H9 (cell line): ENCODE measurements at regions not wholly inside any gene's neighbourhood (a gene's known extent, or its start where the extent isn't known, plus 50 kb on each side); places are given as distances from the start of the nearest gene placed in this dataset.

Experiments
- DNase-seq: peaks from one replicate; pipeline ENCODE4 v3.0.0-alpha.2; 2017
- H2AFZ ChIP-seq: one replicate; pipeline ENCODE4 v1.6.1; 2013; ENCODE audit warnings: mild to moderate bottlenecking, low read length, control low read depth, moderate library complexity
- H2AK5ac ChIP-seq: 2 replicates; pipeline ENCODE4 v1.6.1; 2013; ENCODE audit warnings: low read length, control low read depth, mixed read lengths; ENCODE audit not compliant: insufficient read length
- H2BK120ac ChIP-seq: one replicate; pipeline ENCODE4 v1.6.1; 2013; ENCODE audit warnings: low read depth, mild to moderate bottlenecking, low read length, control low read depth, inconsistent platforms; ENCODE audit not compliant: poor library complexity, severe bottlenecking
- H2BK12ac ChIP-seq: 2 replicates; pipeline ENCODE4 v1.6.1; 2013; ENCODE audit warnings: low read length, control low read depth, mixed read lengths, low read depth; ENCODE audit not compliant: insufficient read length
- H2BK15ac ChIP-seq: 2 replicates; pipeline ENCODE4 v1.6.1; 2013; ENCODE audit warnings: low read depth, low read length, control low read depth
- H2BK20ac ChIP-seq: one replicate; pipeline ENCODE4 v1.6.1; 2013; ENCODE audit warnings: low read depth, mild to moderate bottlenecking, low read length, control low read depth, inconsistent platforms; ENCODE audit not compliant: poor library complexity, severe bottlenecking
- H2BK5ac ChIP-seq: 2 replicates; pipeline ENCODE4 v1.6.1; 2013; ENCODE audit warnings: low read length, control low read depth, mixed read lengths; ENCODE audit not compliant: insufficient read length
- H3K14ac ChIP-seq: 2 replicates; pipeline ENCODE4 v1.6.1; 2013; ENCODE audit warnings: low read length, control low read depth; ENCODE audit not compliant: insufficient read depth
- H3K18ac ChIP-seq: 2 replicates; pipeline ENCODE4 v1.6.1; 2013; ENCODE audit warnings: low read depth, mild to moderate bottlenecking, mixed read lengths, low read length, control low read depth; ENCODE audit not compliant: insufficient read length
- H3K23ac ChIP-seq: 2 replicates; pipeline ENCODE4 v1.6.1; 2013; ENCODE audit warnings: low read length, control low read depth, mixed read lengths, low read depth; ENCODE audit not compliant: insufficient read length
- H3K23me2 ChIP-seq: 2 replicates; pipeline ENCODE4 v1.6.1; 2013; ENCODE audit warnings: low read depth, mild to moderate bottlenecking, mixed read lengths, low read length, control low read depth; ENCODE audit not compliant: insufficient read length, poor library complexity, severe bottlenecking
- H3K27ac ChIP-seq: 2 replicates; pipeline ENCODE4 v1.5.1; 2013; ENCODE audit warnings: low read length, control low read depth, mixed read lengths, low read depth; ENCODE audit not compliant: insufficient read length
- H3K27me3 ChIP-seq: 2 replicates; pipeline ENCODE4 v1.6.1; 2013; ENCODE audit warnings: low read length, control low read depth, inconsistent platforms; ENCODE audit not compliant: insufficient read depth
- H3K4ac ChIP-seq: 2 replicates; pipeline ENCODE4 v1.6.1; 2013; ENCODE audit warnings: low read depth, mild to moderate bottlenecking, control low read depth, inconsistent platforms, low read length, moderate library complexity
- H3K4me1 ChIP-seq: 2 replicates; pipeline ENCODE4 v1.6.1; 2013; ENCODE audit warnings: low read length, control low read depth, inconsistent platforms; ENCODE audit not compliant: insufficient read depth
- H3K4me2 ChIP-seq: 2 replicates; pipeline ENCODE4 v1.6.1; 2013; ENCODE audit warnings: low read length, control low read depth, mixed read lengths; ENCODE audit not compliant: insufficient read length, insufficient read depth
- H3K56ac ChIP-seq: 2 replicates; pipeline ENCODE4 v1.6.1; 2013; ENCODE audit warnings: low read depth, mild to moderate bottlenecking, mixed read lengths, low read length, control low read depth; ENCODE audit not compliant: insufficient read length
- H3K79me1 ChIP-seq: 2 replicates; pipeline ENCODE4 v1.6.1; 2013; ENCODE audit warnings: low read depth, mild to moderate bottlenecking, moderate library complexity, low read length, control low read depth, inconsistent platforms; ENCODE audit not compliant: insufficient read depth, poor library complexity, severe bottlenecking
- H3K79me2 ChIP-seq: 2 replicates; pipeline ENCODE4 v1.6.1; 2013; ENCODE audit warnings: low read length, control low read depth, inconsistent platforms; ENCODE audit not compliant: insufficient read depth
- H3K9ac ChIP-seq: 2 replicates; pipeline ENCODE4 v1.6.1; 2013; ENCODE audit warnings: low read length, control low read depth, mixed read lengths; ENCODE audit not compliant: insufficient read length; ENCODE audit errors: extremely low read depth
- H3K9me3 ChIP-seq: one replicate; pipeline ENCODE4 v1.6.1; 2013; ENCODE audit warnings: low read depth, low read length, inconsistent platforms; ENCODE audit not compliant: control insufficient read depth
- H3T11ph ChIP-seq: one replicate; pipeline ENCODE4 v1.6.1; 2013; ENCODE audit warnings: mild to moderate bottlenecking, low read length, control low read depth, inconsistent platforms
- H4K20me1 ChIP-seq: one replicate; pipeline ENCODE4 v1.6.1; 2013; ENCODE audit not compliant: control insufficient read depth, insufficient read length, insufficient read depth
- H4K5ac ChIP-seq: 2 replicates; pipeline ENCODE4 v1.6.1; 2013; ENCODE audit warnings: low read depth, mild to moderate bottlenecking, mixed read lengths, low read length, control low read depth; ENCODE audit not compliant: insufficient read length
- H4K8ac ChIP-seq: replicated peaks from 2 replicates; pipeline ENCODE4 v1.6.1; 2013; ENCODE audit warnings: low read length, control low read depth, mixed read lengths, low read depth; ENCODE audit not compliant: insufficient read length
- H4K91ac ChIP-seq: 2 replicates; pipeline ENCODE4 v1.6.1; 2013; ENCODE audit warnings: low read depth, mild to moderate bottlenecking, moderate library complexity, mixed read lengths, low read length, control low read depth; ENCODE audit not compliant: insufficient read length
- H3K27ac Mint-ChIP-seq, 3 experiments: 2 replicates in 2 of 3; 3 replicates in 1 of 3; pipeline ENCODE4 v1.8.0; 2020 to 2021; ENCODE audit warnings: mixed read lengths in 3 of 3, mild to moderate bottlenecking in 1 of 3, moderate library complexity in 1 of 3
- H3K27me3 Mint-ChIP-seq: 2 replicates; pipeline ENCODE4 v1.8.0; 2021; ENCODE audit warnings: low read depth, mild to moderate bottlenecking, moderate library complexity, mixed read lengths
- H3K36me3 Mint-ChIP-seq, 3 experiments: 2 replicates in 2 of 3; 3 replicates in 1 of 3; pipeline ENCODE4 v1.8.0; 2020 to 2021; ENCODE audit warnings: low read depth in 3 of 3, mixed read lengths in 3 of 3; ENCODE audit not compliant: insufficient read depth in 1 of 3
- H3K4me1 Mint-ChIP-seq, 2 experiments: 2 replicates each; pipeline ENCODE4 v1.8.0; 2020; ENCODE audit warnings: mixed read lengths in 2 of 2
- H3K4me3 Mint-ChIP-seq, 2 experiments: 2 replicates in 1 of 2; 3 replicates in 1 of 2; pipeline ENCODE4 v1.8.0; 2020 to 2021; ENCODE audit warnings: mild to moderate bottlenecking in 2 of 2, mixed read lengths in 2 of 2, moderate library complexity in 1 of 2
- H3K9me3 Mint-ChIP-seq, 2 experiments: 2 replicates in 1 of 2; 3 replicates in 1 of 2; pipeline ENCODE4 v1.8.0; 2020; ENCODE audit warnings: mild to moderate bottlenecking in 2 of 2, mixed read lengths in 2 of 2, moderate library complexity in 1 of 2
- WGBS: extraction: QIAGEN DNeasy Blood & Tissue Kit; methylation state at CpG from one replicate; pipeline ENCODE4 v1.1.7; 2013; ENCODE audit warnings: missing lambda C conversion rate, low lambda C conversion rate, mixed read lengths; ENCODE audit not compliant: insufficient read length; ENCODE audit errors: extremely low coverage; 5-methylcytosine and 5-hydroxymethylcytosine counted together
- TF ChIP-seq, protein P1 (sequence below): fragments of 200-600 bp; sonication (generic); conservative IDR thresholded peaks from 3 replicates; pipeline ENCODE4 v1.8.0; 2021; ENCODE audit warnings: antibody characterized with exemption, mild to moderate bottlenecking

DNA sequence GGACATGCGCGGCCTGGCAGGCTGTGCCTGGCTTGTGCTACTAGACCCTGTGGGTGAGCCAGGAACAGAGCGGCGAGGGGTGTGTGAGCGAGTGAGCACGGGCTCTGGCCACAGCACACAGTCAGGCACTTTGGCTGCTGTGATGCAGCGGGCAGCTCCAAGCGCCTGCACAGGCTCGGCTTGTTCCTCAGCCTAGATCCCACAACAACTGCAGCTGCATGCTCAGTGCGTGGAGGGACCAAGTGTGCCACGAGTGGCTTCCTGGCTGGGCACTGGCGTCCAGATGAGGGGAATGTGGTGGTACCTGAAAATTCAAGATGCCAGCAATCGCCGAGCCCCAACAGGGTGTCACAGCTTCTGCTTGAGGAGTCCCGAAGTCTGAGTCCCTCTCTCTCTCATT, 1056.6 kb downstream of the RAPGEF2 start:
- Histone ChIP-seq H2AK5ac (no peak overlapping the region), H3K4ac (no peak overlapping the region), H3K79me1 (no peaks in the 10 kb centered on the region), H3K23me2 (no peaks in the 10 kb centered on the region), H2BK120ac (no peak overlapping the region), H3K18ac (no peak overlapping the region), H3K9ac (no peak overlapping the region), H3K9me3 (peaks cover 5% of the 10 kb centered on the region), H2BK12ac (no peak overlapping the region), H3K27ac (no peak overlapping the region), H3K14ac (no peak overlapping the region), H4K20me1 (no peaks in the 10 kb centered on the region), H2AFZ (no peak overlapping the region), H2BK20ac (no peak overlapping the region), H4K8ac (no peak overlapping the region), H3K4me2 (no peak overlapping the region), H3T11ph (no peak overlapping the region), H2BK15ac (no peak overlapping the region), H3K79me2 (no peaks in the 10 kb centered on the region), H3K4me1 (no peaks in the 10 kb centered on the region), H4K5ac (no peak overlapping the region), H2BK5ac (no peak overlapping the region), H3K23ac (no peak overlapping the region), H3K56ac (no peak overlapping the region), H4K91ac (no peak overlapping the region), H3K27me3 (no peaks in the 10 kb centered on the region)
- Mint-ChIP-seq H3K27me3 (no peaks in the 10 kb centered on the region), H3K27ac (no peak overlapping the region), H3K4me3 (no peak overlapping the region), H3K36me3 (peaks cover 11 to 38% (median 16%) of the 10 kb centered on the region in 3 experiments), H3K4me1 (no peaks in the 10 kb centered on the region), H3K9me3 (peaks cover 33 to 36% of the 10 kb centered on the region in 2 experiments)
- no CpG with 5 or more reads among the region's 15 CpGs for WGBS
- TF ChIP-seq, protein P1, sequence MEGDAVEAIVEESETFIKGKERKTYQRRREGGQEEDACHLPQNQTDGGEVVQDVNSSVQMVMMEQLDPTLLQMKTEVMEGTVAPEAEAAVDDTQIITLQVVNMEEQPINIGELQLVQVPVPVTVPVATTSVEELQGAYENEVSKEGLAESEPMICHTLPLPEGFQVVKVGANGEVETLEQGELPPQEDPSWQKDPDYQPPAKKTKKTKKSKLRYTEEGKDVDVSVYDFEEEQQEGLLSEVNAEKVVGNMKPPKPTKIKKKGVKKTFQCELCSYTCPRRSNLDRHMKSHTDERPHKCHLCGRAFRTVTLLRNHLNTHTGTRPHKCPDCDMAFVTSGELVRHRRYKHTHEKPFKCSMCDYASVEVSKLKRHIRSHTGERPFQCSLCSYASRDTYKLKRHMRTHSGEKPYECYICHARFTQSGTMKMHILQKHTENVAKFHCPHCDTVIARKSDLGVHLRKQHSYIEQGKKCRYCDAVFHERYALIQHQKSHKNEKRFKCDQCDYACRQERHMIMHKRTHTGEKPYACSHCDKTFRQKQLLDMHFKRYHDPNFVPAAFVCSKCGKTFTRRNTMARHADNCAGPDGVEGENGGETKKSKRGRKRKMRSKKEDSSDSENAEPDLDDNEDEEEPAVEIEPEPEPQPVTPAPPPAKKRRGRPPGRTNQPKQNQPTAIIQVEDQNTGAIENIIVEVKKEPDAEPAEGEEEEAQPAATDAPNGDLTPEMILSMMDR = no peak
- DNase-seq = no peak
